ENCODE measurements at regions not wholly inside any gene's neighbourhood (a gene's known extent, or its start where the extent isn't known, plus 50 kb on each side); places are given as distances from the start of the nearest gene placed in this dataset.

- Histone ChIP-seq H3K4me1 (ENCODE audit: control insufficient read depth in 2 of 3, insufficient read depth in 2 of 3, low read depth in 1 of 3, low read length in 3 of 3) (no peaks in the 10 kb centered on the region), H3K27ac (ENCODE audit: low read depth in 2 of 2, low read length in 2 of 2) (no peak overlapping the region), H3K4me3 (ENCODE audit: low read length in 3 of 3) (no peak overlapping the region), H3K9me3 (ENCODE audit: control insufficient read depth in 2 of 3, insufficient read depth in 1 of 3, low read length in 3 of 3) (no peaks in the 10 kb centered on the region), H3K36me3 (ENCODE audit: control insufficient read depth in 2 of 3, insufficient read depth in 3 of 3, low read length in 3 of 3) (no peaks in the 10 kb centered on the region), H3K27me3 (ENCODE audit: control insufficient read depth, insufficient read depth, low read length) (no peaks in the 10 kb centered on the region), H3K9ac (ENCODE audit: low read length in 3 of 3) (no peak overlapping the region)
- TF ChIP-seq, protein P1, sequence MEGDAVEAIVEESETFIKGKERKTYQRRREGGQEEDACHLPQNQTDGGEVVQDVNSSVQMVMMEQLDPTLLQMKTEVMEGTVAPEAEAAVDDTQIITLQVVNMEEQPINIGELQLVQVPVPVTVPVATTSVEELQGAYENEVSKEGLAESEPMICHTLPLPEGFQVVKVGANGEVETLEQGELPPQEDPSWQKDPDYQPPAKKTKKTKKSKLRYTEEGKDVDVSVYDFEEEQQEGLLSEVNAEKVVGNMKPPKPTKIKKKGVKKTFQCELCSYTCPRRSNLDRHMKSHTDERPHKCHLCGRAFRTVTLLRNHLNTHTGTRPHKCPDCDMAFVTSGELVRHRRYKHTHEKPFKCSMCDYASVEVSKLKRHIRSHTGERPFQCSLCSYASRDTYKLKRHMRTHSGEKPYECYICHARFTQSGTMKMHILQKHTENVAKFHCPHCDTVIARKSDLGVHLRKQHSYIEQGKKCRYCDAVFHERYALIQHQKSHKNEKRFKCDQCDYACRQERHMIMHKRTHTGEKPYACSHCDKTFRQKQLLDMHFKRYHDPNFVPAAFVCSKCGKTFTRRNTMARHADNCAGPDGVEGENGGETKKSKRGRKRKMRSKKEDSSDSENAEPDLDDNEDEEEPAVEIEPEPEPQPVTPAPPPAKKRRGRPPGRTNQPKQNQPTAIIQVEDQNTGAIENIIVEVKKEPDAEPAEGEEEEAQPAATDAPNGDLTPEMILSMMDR (IDR thresholded peaks at IDR 0.05; ENCODE audit: borderline replicate concordance, extremely low read depth, insufficient read depth): no peak
- DNase-seq (no peak), FAIRE-seq (no peak)
- intact Hi-C loops (cut with DNase I): no loop called here
These were observed 60.5 kb upstream of the BET1 start for GRCh38 chr7:94064541-94065191.

GRCh38 chr7:94067047-94067446, 62.9 kb upstream of the BET1 start:
- H3K27me3 ChIP-seq (ENCODE audit: control insufficient read depth, insufficient read depth, low read length): no peaks in the 10 kb centered on the region
- no peak for DNase-seq
- H3K9me3 ChIP-seq (ENCODE audit: control insufficient read depth in 2 of 3, insufficient read depth in 1 of 3, low read length in 3 of 3): no peaks in the 10 kb centered on the region
- no peak overlapping the region for H3K4me3 ChIP-seq (ENCODE audit: low read length in 3 of 3)
- TF ChIP-seq, protein P1 (IDR thresholded peaks at IDR 0.05; ENCODE audit: borderline replicate concordance, extremely low read depth, insufficient read depth): no peak
- no peaks in the 10 kb centered on the region for H3K36me3 ChIP-seq (ENCODE audit: control insufficient read depth in 2 of 3, insufficient read depth in 3 of 3, low read length in 3 of 3)
- intact Hi-C loops (cut with DNase I): no loop called here
- H3K9ac ChIP-seq (ENCODE audit: low read length in 3 of 3): no peak overlapping the region
- no peaks in the 10 kb centered on the region for H3K4me1 ChIP-seq (ENCODE audit: control insufficient read depth in 2 of 3, insufficient read depth in 2 of 3, low read depth in 1 of 3, low read length in 3 of 3)
- FAIRE-seq: no peak
- no peak overlapping the region for H3K27ac ChIP-seq (ENCODE audit: low read depth in 2 of 2, low read length in 2 of 2)

GRCh38 chr7:94067506-94067905, 63.4 kb upstream of the BET1 start:
- DNase-seq: no peak
- Histone ChIP-seq H3K27me3 (ENCODE audit: control insufficient read depth, insufficient read depth, low read length) (no peaks in the 10 kb centered on the region), H3K27ac (ENCODE audit: low read depth in 2 of 2, low read length in 2 of 2) (no peak overlapping the region), H3K9me3 (ENCODE audit: control insufficient read depth in 2 of 3, insufficient read depth in 1 of 3, low read length in 3 of 3) (no peaks in the 10 kb centered on the region), H3K9ac (ENCODE audit: low read length in 3 of 3) (no peak overlapping the region), H3K4me3 (ENCODE audit: low read length in 3 of 3) (no peak overlapping the region), H3K36me3 (ENCODE audit: control insufficient read depth in 2 of 3, insufficient read depth in 3 of 3, low read length in 3 of 3) (no peaks in the 10 kb centered on the region), H3K4me1 (ENCODE audit: control insufficient read depth in 2 of 3, insufficient read depth in 2 of 3, low read depth in 1 of 3, low read length in 3 of 3) (no peaks in the 10 kb centered on the region)
- no peak for FAIRE-seq
- TF ChIP-seq, protein P1 (IDR thresholded peaks at IDR 0.05; ENCODE audit: borderline replicate concordance, extremely low read depth, insufficient read depth): no peak
- intact Hi-C loops (cut with DNase I): no loop called here
